OCI-LY3 (cell line): ENCODE measurements at regions not wholly inside any gene's neighbourhood (a gene's known extent, or its start where the extent isn't known, plus 50 kb on each side); places are given as distances from the start of the nearest gene placed in this dataset.

Experiments
- CTCF ChIP-seq: fragments of 200-600, 300-600 bp; sonication (generic); IDR thresholded peaks from 2 replicates; pipeline ENCODE4 v1.5.1; 2014; ENCODE audit warnings: antibody characterized with exemption, low read length, low read depth
- EZH2phosphoT487 ChIP-seq: fragments of 200-600 bp; shearing (Covaris generic); IDR thresholded peaks from 2 replicates; pipeline ENCODE4 v1.6.1; 2018; ENCODE audit warnings: antibody characterized with exemption, mixed run types, low read depth

GRCh38 chr1:29653886-29654450 is 417.6 kb downstream of the PTPRU start:
- TF ChIP-seq CTCF, result no peak
- no peak for TF ChIP-seq EZH2phosphoT487
